DMS 273 (cell line): ENCODE measurements at regions not wholly inside any gene's neighbourhood (a gene's known extent, or its start where the extent isn't known, plus 50 kb on each side); places are given as distances from the start of the nearest gene placed in this dataset.

Source experiments
- DNase-seq: peaks from one replicate; lab custom pipeline; 2025; ENCODE audit not compliant: unreplicated experiment; lab: John Stamatoyannopoulos, UW

DNA sequence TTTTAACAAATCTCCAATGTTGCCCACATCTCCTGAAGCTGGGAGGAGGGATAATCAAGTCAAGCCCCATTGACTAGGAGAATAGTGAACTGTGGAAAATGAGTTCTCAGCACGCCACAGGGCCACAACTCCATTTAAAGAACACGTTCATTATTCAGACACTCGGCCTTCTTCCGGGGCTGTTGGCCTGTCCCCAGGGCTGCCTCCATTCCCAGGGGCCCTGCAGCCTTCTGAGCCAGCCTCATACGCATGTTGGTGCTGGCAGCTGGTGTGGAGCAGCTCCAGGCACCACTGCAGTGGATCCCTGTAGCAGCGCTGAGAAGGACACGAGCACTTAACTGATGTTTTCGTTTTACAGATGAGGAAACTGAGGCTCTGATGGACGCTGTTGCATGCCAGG, 87.5 kb upstream of the RCN1 start:
- DNase-seq, result no peak

- DNase-seq, result no peak
These were observed 88.6 kb upstream of the RCN1 start for GRCh38 chr11:32002311-32002710.

DNA sequence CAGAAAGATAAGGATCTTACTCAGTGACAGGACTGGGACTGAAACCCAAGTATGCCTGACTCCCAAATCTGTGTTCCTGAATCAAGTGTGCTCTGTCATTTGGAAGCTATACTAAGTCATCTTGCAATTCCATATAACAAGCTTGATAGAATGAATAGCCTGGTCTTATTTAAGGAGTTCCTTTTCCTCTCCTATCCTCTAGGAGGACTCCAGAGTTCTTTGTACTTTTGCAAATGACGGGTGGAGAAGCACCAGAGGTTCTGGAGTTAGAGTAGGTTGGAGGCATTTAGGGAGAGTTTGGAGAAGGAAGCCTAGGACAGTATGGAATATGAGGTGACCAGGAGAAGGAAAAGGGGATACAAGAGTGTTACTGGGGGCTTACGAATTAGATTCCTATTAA, 92.9 kb upstream of the RCN1 start:
- DNase-seq, result peak; percentile 12

GRCh38 chr11:31996159-31996881, 94.6 kb upstream of the RCN1 start:
- no peak for DNase-seq

DNA sequence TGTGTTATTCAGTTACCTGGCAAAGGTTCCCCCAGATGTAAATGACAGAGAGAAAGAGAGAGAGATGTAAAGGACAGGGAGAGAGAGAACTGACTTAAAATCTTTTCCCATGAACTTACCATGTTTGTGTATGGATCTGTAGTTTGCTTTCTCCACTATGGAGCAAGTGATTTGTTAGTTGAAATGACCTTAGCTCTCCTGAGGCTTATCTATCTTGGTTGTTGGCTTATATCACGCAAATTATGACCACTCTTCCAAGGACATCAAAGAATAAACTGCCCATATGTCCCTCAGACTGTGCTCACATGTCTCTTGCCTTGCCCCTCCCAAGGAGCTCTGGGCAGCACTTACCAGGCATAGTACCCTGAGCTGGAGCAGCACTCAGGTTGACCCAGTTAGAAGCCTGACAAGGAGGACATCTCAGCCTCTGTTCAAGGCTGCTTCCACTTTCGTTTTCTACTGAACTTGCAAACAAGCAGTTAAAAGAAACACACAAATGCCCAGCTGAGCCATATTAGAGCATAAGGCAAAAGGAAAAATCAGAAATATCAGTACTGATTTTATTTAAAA, 95.3 kb upstream of the RCN1 start:
- peak; percentile 53 for DNase-seq

GRCh38 chr11:31995032-31995431, 95.8 kb upstream of the RCN1 start:
- DNase-seq, result peak; percentile 93

DNA sequence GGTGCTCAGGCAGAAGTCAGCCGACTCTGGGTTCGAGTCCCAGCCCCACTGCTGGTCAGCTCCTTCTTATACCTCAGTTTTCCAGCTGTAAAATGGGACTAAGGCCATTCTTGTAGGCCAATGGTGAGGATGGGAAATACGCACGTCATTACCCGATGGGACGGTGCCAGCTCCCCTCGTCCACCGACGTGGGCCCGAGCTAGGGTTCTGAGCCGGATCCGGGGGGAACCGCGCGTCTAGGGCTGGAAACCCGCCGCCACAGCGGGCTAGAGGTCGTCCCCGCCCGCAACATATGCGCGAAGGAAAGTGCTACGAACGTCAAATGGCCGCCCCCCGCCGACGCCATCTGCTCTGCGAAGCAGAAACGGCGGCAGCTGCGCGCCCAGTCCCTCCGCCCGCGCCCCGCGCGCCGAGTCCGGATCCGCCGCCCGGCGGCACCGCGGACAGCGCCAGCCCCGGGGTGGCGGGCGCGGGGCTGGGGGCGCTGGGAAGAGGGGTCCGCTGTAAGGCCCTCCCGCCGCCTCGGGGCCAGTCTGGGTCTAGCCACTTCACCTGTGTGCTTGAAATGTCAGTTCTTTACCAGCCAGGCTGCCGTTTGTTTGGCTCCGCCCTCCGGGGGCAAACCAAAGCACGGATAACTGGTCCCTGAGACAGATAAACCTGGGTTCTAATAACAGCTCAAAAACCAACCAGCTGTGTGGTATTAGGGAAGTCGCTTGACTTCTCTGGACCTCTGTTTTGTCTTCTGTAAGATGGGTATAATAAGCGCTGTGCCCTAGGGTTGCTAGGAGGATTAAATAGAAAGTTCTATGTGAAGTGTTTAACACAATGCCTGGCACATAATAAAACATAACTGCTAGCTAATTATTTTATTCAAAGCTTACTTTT, 103.5 kb upstream of the RCN1 start:
- peak; percentile 90 for DNase-seq

- peak; percentile 33 for DNase-seq
These were observed 104.5 kb upstream of the RCN1 start for GRCh38 chr11:31986201-31986889.

GRCh38 chr11:31981457-31981856, 109.4 kb upstream of the RCN1 start:
- no peak for DNase-seq

DNA sequence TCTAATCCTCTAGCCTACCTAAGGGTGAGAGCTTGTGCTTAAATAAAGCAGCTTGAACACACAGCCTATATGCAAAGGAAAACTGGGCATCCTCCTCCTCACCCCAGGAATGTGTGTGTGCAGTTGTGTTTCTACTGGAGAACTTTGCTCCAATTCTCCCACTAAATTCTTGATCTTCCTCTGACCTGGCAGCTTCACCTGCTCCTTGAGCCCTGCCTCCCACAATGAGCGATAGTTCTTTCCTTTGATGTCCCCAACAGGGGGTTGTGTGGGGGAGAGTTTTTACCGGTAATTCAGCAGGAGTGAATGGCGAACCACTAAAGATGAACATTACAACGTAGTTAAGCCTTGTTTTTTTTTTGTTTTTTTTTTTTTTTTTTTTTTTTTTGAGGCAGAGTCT, 113.5 kb upstream of the RCN1 start:
- DNase-seq, result no peak

DNA sequence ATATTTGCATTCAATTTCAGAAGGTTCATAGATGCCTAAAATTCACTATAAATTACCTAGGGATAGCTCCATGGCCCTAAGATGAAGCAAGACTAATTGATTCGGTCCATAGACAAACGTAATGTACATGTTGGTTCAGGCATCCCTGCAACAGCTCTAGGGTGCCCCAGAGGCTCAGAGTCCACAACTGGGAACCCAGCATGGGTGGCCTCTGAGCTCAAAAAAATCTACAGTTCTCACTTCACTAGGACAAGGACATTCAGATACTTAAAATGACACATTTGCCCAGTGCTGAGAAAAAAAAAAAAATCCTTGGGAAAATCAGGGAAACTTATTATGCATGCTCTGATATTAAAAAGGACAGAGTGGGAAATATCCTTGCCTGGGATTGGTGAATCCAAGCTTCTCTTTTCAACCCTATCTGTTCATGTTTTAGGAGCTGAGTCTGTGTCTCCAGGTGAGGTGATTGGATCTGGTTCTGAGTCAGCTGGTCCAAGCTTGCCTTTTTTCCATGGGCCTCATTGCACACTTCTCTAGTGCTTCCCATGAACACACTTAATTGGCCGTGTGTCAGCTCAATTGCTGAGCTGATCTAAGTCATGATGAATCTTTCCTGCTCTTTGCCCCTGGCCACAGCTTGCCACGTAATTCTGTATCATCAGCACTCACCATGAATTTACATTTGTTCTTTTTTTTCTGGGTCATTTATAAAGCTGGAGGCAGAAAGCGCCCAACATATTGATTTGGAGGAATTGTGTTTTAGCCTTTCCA, 116.3 kb upstream of the RCN1 start:
- DNase-seq, result peak; percentile 4

DNA sequence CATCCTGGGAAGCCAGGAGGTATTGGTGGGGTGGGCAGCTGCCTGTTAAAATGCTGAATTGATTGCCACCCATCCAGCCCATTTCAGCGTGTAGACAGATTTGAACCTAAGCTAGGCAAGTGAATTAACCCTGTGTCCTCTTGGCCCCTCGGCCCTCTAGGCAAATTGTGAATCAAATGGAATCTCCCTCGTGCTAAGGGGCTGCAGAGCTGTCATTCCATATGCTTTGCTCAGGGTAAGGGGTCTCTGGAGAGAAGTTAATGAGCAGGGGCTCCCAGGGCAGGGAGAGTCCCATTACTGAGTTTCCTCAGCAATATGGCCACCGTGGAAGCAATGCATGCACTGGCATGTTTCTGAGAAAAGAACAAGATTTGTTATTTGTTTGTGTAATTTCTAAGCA, 117.7 kb upstream of the RCN1 start:
- DNase-seq, result no peak

DNA sequence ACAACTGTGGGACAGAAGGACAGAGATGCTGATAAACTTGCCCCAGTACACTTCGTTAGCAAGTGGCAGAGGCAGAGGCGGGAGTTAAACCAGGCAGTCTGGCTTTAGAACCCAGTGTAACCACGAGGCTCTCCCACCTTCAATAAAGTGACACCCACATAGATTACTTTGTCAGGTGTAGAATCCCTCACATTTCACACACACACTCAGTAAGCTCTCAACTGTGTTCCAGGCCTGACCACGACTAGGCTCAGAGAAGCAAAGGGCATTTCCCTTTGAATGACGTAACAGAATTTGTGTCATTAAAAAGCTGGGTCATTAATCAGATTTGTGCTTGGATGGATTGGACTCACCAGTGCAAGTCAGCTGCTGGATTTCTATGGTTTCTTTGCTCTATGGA, 118.3 kb upstream of the RCN1 start:
- no peak for DNase-seq

- DNase-seq, result no peak
These were observed 121.5 kb upstream of the RCN1 start for GRCh38 chr11:31969359-31969702.

DNA sequence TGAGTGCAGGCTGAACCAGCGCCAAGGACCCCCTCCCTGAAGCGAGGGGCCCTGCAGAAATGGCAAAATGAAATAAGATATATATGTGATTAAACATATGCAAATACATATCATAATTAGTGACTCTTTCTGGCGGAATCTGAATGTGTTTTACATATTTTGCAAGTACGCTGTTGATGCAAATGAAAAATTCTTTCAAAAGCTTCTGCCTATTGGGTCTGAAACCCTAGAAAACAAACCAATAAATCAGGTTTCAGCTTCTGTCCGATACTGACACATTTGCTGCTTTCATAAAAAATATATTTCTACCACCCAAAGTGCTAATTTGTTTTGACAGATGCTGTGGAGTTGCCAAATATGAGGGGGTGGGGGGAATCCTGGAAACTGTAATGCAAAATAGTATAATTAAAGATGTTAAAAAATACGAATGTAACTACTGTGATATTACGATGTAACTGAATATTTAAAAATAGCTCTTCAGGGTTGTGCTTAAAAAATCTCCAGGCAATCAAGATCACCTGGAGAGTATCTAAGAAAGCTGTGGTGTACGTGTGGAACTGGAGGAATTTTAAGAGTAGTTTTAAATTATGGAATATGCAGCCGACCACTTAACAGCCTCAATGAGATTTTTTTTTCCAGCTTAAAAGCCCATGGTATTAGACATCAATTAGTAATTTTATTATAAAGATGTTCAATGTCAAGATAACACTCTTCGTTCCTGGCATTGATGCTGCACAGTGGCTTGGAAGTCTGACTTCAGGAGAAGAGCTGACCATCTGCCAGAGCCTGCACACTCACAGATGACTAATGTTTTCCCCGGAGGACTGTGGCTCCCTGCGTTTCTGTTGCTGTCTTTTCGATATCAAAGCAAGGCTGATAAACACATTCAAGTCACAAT, 122.2 kb upstream of the RCN1 start:
- peak; percentile 80 for DNase-seq

- DNase-seq, result peak; percentile 50
These were observed 123.3 kb upstream of the RCN1 start for GRCh38 chr11:31967404-31968130.

- DNase-seq, result no peak
These were observed 124.0 kb upstream of the RCN1 start for GRCh38 chr11:31966846-31967245.

DNA sequence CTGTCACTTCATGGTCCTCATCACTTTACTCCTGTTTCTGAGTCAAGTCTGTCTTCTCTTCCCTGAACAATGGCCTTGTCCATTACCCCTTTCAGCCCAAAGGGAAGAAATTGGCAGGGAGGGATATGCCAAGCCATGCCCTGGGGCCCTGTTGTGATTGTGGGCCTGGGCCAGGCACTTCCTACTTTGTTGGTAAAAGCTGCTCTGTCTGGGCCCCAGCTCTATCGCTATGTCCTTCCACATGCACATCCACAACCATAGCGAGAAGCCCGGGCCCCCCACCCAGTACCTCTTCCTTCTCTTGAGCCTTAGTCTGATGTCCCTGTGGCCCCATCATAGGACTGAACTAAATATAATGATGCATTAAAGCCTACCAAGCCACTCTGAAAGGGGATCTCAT, 126.7 kb upstream of the RCN1 start:
- DNase-seq, result no peak

DNA sequence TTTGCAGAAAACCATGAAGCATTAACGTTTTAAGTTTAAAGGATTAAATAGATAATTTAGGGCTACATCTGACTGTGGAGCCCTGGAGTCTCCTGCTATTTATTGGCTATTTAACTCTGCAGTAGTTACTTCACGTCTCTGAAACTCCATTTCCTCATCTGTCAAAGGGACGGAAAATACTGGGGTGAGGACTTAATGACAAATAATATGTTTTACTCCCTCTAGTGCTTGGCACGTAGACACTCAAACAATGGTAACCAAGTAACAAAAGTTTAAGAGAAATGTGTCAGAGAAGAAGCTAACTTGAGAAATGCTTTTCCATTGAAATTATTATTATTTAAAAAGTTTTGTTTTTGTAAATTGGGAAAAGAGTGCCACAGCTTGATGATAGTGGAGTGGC, 130.7 kb upstream of the RCN1 start:
- no peak for DNase-seq
